SK-N-SH (cell line): ENCODE measurements at regions not wholly inside any gene's neighbourhood (a gene's known extent, or its start where the extent isn't known, plus 50 kb on each side); places are given as distances from the start of the nearest gene placed in this dataset.

Experiments used
- CTCF ChIA-PET: fragments of 300-600, 350-600 bp; formaldehyde crosslinking; extraction: SDS; loops from one replicate; lab custom pipeline; 2021; lab: Yijun Ruan, JAX
- POLR2A ChIA-PET: fragments of 350-600 bp; sonication (Branson Sonifier 250); formaldehyde crosslinking; extraction: SDS; loops from one replicate; lab custom pipeline; 2020; ENCODE audit warnings: antibody characterized with exemption, inconsistent platforms; lab: Yijun Ruan, JAX
- DNase-seq: peaks from one replicate; pipeline ENCODE4 v3.0.0; 2012
- H2AFZ ChIP-seq: fragments of 200-600 bp; sonication (generic); 2 replicates; pipeline ENCODE4 v1.8.1; 2016; ENCODE audit warnings: antibody characterized with exemption, mild to moderate bottlenecking, low read depth
- H3F3A ChIP-seq: fragments of 200-600 bp; sonication (generic); replicated peaks from 2 replicates; pipeline ENCODE3; 2016; ENCODE audit warnings: antibody characterized with exemption, mild to moderate bottlenecking; ENCODE audit not compliant: insufficient read depth
- H3K27ac ChIP-seq, 2 experiments: fragments of 200-500 bp in 1 of 2; fragments of 200-600 bp in 1 of 2; sonication (Bioruptor generic) in 1 of 2; sonication (generic), shearing (Covaris generic) in 1 of 2; 2 replicates each; pipeline versions ENCODE4 v1.5.1 to v1.6.1; 2014 to 2016; ENCODE audit warnings: low read depth in 2 of 2, inconsistent platforms in 1 of 2, low read length in 1 of 2, mild to moderate bottlenecking in 1 of 2, mixed read lengths in 1 of 2
- H3K27me3 ChIP-seq: fragments of 200-600 bp; sonication (generic), shearing (Covaris generic); 2 replicates; pipeline ENCODE4 v1.6.1; 2016; ENCODE audit warnings: mixed run types; ENCODE audit not compliant: insufficient read depth
- H3K36me3 ChIP-seq, 2 experiments: fragments of 200-500 bp in 1 of 2; fragments of 200-600 bp in 1 of 2; sonication (Bioruptor generic) in 1 of 2; sonication (generic) in 1 of 2; replicated peaks in 1 of 2; 2 replicates each; pipeline versions ENCODE3 to v1.5.1; 2014 to 2016; ENCODE audit warnings: low read length in 1 of 2, mild to moderate bottlenecking in 1 of 2; ENCODE audit not compliant: insufficient read depth in 2 of 2, control insufficient read depth in 1 of 2
- H3K4me1 ChIP-seq, 2 experiments: fragments of 200-500 bp in 1 of 2; fragments of 200-600 bp in 1 of 2; sonication (Bioruptor generic) in 1 of 2; sonication (generic), shearing (Covaris generic) in 1 of 2; 2 replicates each; pipeline versions ENCODE4 v1.5.1 to v1.6.1; 2014 to 2016; ENCODE audit warnings: low read depth in 1 of 2, low read length in 1 of 2, mixed run types in 1 of 2; ENCODE audit not compliant: insufficient read depth in 2 of 2, control insufficient read depth in 1 of 2
- H3K4me2 ChIP-seq: fragments of 200-600 bp; sonication (generic), shearing (Covaris generic); 2 replicates; pipeline ENCODE4 v1.6.1; 2017; ENCODE audit warnings: mixed run types
- H3K4me3 ChIP-seq, 2 experiments: fragments of 200-500 bp in 1 of 2; fragments of 200-600 bp in 1 of 2; sonication (Bioruptor generic) in 1 of 2; sonication (generic), shearing (Covaris generic) in 1 of 2; 2 replicates each; pipeline versions ENCODE4 v1.5.1 to v1.8.1; 2014 to 2016; ENCODE audit warnings: low read depth in 2 of 2, inconsistent platforms in 1 of 2, low read length in 1 of 2, mild to moderate bottlenecking in 1 of 2, mixed read lengths in 1 of 2, moderate library complexity in 1 of 2
- H3K79me2 ChIP-seq: fragments of 200-600 bp; sonication (generic); 2 replicates; pipeline ENCODE4 v1.8.1; 2017; ENCODE audit warnings: mild to moderate bottlenecking; ENCODE audit not compliant: insufficient read depth
- H3K9ac ChIP-seq: fragments of 200-600 bp; sonication (generic); 2 replicates; pipeline ENCODE4 v1.6.1; 2017; ENCODE audit warnings: mixed run types
- H3K9me2 ChIP-seq: fragments of 200-600 bp; sonication (generic); 2 replicates; pipeline ENCODE4 v1.6.1; 2017; ENCODE audit warnings: mixed run types
- H3K9me3 ChIP-seq: fragments of 200-600 bp; sonication (generic); 2 replicates; pipeline ENCODE4 v1.6.1; 2017; ENCODE audit warnings: mixed run types, mild to moderate bottlenecking, moderate library complexity
- H4K20me1 ChIP-seq: fragments of 200-600 bp; sonication (generic); 2 replicates; pipeline ENCODE4 v1.6.1; 2017; ENCODE audit warnings: mild to moderate bottlenecking, mixed run types; ENCODE audit not compliant: insufficient read depth
- CHD2 ChIP-seq: fragments of 150-350 bp; IDR thresholded peaks from 2 replicates; pipeline ENCODE4 v1.6.1; 2018; ENCODE audit warnings: low read length; ENCODE audit not compliant: partially characterized antibody
- EP300 ChIP-seq, 2 experiments: IDR thresholded peaks; 2 replicates each; pipeline versions ENCODE4 v1.4.0 to v1.6.1; 2012; ENCODE audit warnings: borderline replicate concordance in 1 of 2, low read depth in 1 of 2, low read length in 1 of 2
- EZH2phosphoT487 ChIP-seq: fragments of 200-600 bp; sonication (generic); IDR thresholded peaks from 2 replicates; pipeline ENCODE4 v1.6.1; 2017; ENCODE audit warnings: low read depth, mixed run types, mild to moderate bottlenecking, antibody characterized with exemption, moderate library complexity, borderline replicate concordance
- FOSL2 ChIP-seq: IDR thresholded peaks from 2 replicates; pipeline ENCODE4 v1.4.0; 2012; ENCODE audit warnings: low read depth, mild to moderate bottlenecking, moderate library complexity, borderline replicate concordance
- GABPA ChIP-seq: IDR thresholded peaks from 2 replicates; pipeline ENCODE4 v1.4.0; 2012; ENCODE audit warnings: low read depth, mild to moderate bottlenecking
- GATA2 ChIP-seq: sonication (generic); formaldehyde crosslinking; IDR thresholded peaks from 2 replicates; pipeline ENCODE4 v1.5.0; 2020; ENCODE audit warnings: mild to moderate bottlenecking, missing genetic modification reagents
- JUND ChIP-seq: IDR thresholded peaks from 2 replicates; pipeline ENCODE4 v1.4.0; 2012
- MAX ChIP-seq: IDR thresholded peaks from 2 replicates; pipeline ENCODE4 v1.4.0; 2012; ENCODE audit warnings: low read depth
- MEF2A ChIP-seq: IDR thresholded peaks from 2 replicates; pipeline ENCODE4 v1.4.0; 2012; ENCODE audit warnings: low read depth, borderline replicate concordance
- MXI1 ChIP-seq: IDR thresholded peaks from 2 replicates; pipeline ENCODE4 v1.6.1; 2012; ENCODE audit warnings: mild to moderate bottlenecking, low read depth, low read length, improper control_type of control experiment
- NFIC ChIP-seq: IDR thresholded peaks from 2 replicates; pipeline ENCODE4 v1.4.0; 2012; ENCODE audit warnings: borderline replicate concordance
- RAD21 ChIP-seq: IDR thresholded peaks from 2 replicates; pipeline ENCODE4 v1.6.1; 2012; ENCODE audit warnings: mild to moderate bottlenecking, low read length
- RCOR1 ChIP-seq: fragments of 150-350 bp; IDR thresholded peaks from 2 replicates; pipeline ENCODE4 v1.6.1; 2017; ENCODE audit warnings: antibody characterized with exemption, low read length
- RFX5 ChIP-seq: IDR thresholded peaks from 2 replicates; pipeline ENCODE4 v1.6.1; 2012; ENCODE audit warnings: mild to moderate bottlenecking, improper control_type of control experiment, low read length
- RXRA ChIP-seq: IDR thresholded peaks from 2 replicates; pipeline ENCODE4 v1.4.0; 2012; ENCODE audit warnings: low read depth, mild to moderate bottlenecking, borderline replicate concordance
- SIN3A ChIP-seq: IDR thresholded peaks from 2 replicates; pipeline ENCODE4 v1.6.1; 2012; ENCODE audit warnings: low read depth, mild to moderate bottlenecking, low read length, moderate library complexity, borderline replicate concordance
- TAF1 ChIP-seq: IDR thresholded peaks from 2 replicates; pipeline ENCODE4 v1.6.1; 2012; ENCODE audit warnings: low read depth, mild to moderate bottlenecking, low read length, moderate library complexity, borderline replicate concordance
- YY1 ChIP-seq: IDR thresholded peaks from 2 replicates; pipeline ENCODE4 v1.4.0; 2012; ENCODE audit warnings: low read depth, mild to moderate bottlenecking
- ZBTB33 ChIP-seq: IDR thresholded peaks from 2 replicates; pipeline ENCODE4 v1.4.0; 2012; ENCODE audit warnings: low read depth, borderline replicate concordance
- WGBS: methylation state at CpG from one replicate; pipeline ENCODE4 v1.1.6; 2017; ENCODE audit warnings: low lambda C conversion rate; 5-methylcytosine and 5-hydroxymethylcytosine counted together
- TF ChIP-seq, protein P1 (sequence below): IDR thresholded peaks from 2 replicates; pipeline ENCODE4 v1.6.1; 2012; ENCODE audit warnings: mild to moderate bottlenecking, low read depth, low read length, moderate library complexity
- TF ChIP-seq, protein P2 (sequence below): fragments of 150-350 bp; IDR thresholded peaks from 2 replicates; pipeline ENCODE4 v1.6.1; 2017; ENCODE audit warnings: antibody characterized with exemption, low read length, low read depth, borderline replicate concordance
- TF ChIP-seq, protein P3 (sequence below): fragments of 200-600 bp; sonication (generic); IDR thresholded peaks from 2 replicates; pipeline ENCODE4 v1.6.1; 2017; ENCODE audit warnings: antibody characterized with exemption, mild to moderate bottlenecking, moderate library complexity
- TF ChIP-seq, protein P4 (sequence below): fragments of 150-350 bp; IDR thresholded peaks from 2 replicates; pipeline ENCODE4 v1.6.1; 2016; ENCODE audit warnings: mild to moderate bottlenecking, low read depth, low read length
- TF ChIP-seq, protein P5 (sequence below): IDR thresholded peaks from 2 replicates; pipeline ENCODE4 v1.4.0; 2012; ENCODE audit warnings: low read depth, borderline replicate concordance

GRCh38 chr21:27580276-27580675 lies 613.4 kb upstream of the ADAMTS5 start:
- peaks cover 9% of the 10 kb centered on the region for H3F3A ChIP-seq
- no peaks in the 10 kb centered on the region for H4K20me1 ChIP-seq
- no peak for DNase-seq
- H2AFZ ChIP-seq, result no peak overlapping the region
- no peaks in the 10 kb centered on the region for H3K9me3 ChIP-seq
- H3K9ac ChIP-seq, result no peak overlapping the region
- no peaks in the 10 kb centered on the region; a peak in 1 of 4 replicates for H3K4me1 ChIP-seq
- no peaks in the 10 kb centered on the region for H3K36me3 ChIP-seq
- CTCF ChIA-PET, result no interaction called here
- H3K4me2 ChIP-seq, result no peak overlapping the region
- no peaks in the 10 kb centered on the region for H3K79me2 ChIP-seq
- 38% methylated on average over 1 of the region's 1 CpG for WGBS
- no peak overlapping the region for H3K4me3 ChIP-seq
- no peaks in the 10 kb centered on the region for H3K9me2 ChIP-seq
- H3K27ac ChIP-seq, result peak overlapping the region in 1 of 2 experiments; percentile 65; a peak in 2 of 4 replicates
- POLR2A ChIA-PET, result no interaction called here
- H3K27me3 ChIP-seq, result no peaks in the 10 kb centered on the region
- no peak for TF ChIP-seq RCOR1
- TF ChIP-seq RAD21, result no peak
- peak; percentile 23; the same call in 1 of the 2 replicates for TF ChIP-seq NFIC
- no peak for TF ChIP-seq MXI1
- no peak for TF ChIP-seq ZBTB33
- peak; percentile 38 for TF ChIP-seq JUND
- peak in 1 of 2 experiments; percentile 60; a peak in 2 of 4 replicates for TF ChIP-seq EP300 (IDR thresholded peaks at IDR 0.05; ENCODE audit: borderline replicate concordance in 1 of 2, low read depth in 1 of 2, low read length in 1 of 2)
- TF ChIP-seq, protein P1, sequence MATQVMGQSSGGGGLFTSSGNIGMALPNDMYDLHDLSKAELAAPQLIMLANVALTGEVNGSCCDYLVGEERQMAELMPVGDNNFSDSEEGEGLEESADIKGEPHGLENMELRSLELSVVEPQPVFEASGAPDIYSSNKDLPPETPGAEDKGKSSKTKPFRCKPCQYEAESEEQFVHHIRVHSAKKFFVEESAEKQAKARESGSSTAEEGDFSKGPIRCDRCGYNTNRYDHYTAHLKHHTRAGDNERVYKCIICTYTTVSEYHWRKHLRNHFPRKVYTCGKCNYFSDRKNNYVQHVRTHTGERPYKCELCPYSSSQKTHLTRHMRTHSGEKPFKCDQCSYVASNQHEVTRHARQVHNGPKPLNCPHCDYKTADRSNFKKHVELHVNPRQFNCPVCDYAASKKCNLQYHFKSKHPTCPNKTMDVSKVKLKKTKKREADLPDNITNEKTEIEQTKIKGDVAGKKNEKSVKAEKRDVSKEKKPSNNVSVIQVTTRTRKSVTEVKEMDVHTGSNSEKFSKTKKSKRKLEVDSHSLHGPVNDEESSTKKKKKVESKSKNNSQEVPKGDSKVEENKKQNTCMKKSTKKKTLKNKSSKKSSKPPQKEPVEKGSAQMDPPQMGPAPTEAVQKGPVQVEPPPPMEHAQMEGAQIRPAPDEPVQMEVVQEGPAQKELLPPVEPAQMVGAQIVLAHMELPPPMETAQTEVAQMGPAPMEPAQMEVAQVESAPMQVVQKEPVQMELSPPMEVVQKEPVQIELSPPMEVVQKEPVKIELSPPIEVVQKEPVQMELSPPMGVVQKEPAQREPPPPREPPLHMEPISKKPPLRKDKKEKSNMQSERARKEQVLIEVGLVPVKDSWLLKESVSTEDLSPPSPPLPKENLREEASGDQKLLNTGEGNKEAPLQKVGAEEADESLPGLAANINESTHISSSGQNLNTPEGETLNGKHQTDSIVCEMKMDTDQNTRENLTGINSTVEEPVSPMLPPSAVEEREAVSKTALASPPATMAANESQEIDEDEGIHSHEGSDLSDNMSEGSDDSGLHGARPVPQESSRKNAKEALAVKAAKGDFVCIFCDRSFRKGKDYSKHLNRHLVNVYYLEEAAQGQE, result no peak
- TF ChIP-seq MEF2A, result no peak
- TF ChIP-seq MAX, result no peak
- TF ChIP-seq YY1, result no peak
- TF ChIP-seq SIN3A, result no peak
- TF ChIP-seq, protein P2, sequence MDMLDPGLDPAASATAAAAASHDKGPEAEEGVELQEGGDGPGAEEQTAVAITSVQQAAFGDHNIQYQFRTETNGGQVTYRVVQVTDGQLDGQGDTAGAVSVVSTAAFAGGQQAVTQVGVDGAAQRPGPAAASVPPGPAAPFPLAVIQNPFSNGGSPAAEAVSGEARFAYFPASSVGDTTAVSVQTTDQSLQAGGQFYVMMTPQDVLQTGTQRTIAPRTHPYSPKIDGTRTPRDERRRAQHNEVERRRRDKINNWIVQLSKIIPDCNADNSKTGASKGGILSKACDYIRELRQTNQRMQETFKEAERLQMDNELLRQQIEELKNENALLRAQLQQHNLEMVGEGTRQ, result no peak
- TF ChIP-seq FOSL2, result peak; percentile 53; the same call in 1 of the 2 replicates
- no peak for TF ChIP-seq GABPA
- no peak for TF ChIP-seq GATA2
- no peak for TF ChIP-seq RXRA
- TF ChIP-seq, protein P3, sequence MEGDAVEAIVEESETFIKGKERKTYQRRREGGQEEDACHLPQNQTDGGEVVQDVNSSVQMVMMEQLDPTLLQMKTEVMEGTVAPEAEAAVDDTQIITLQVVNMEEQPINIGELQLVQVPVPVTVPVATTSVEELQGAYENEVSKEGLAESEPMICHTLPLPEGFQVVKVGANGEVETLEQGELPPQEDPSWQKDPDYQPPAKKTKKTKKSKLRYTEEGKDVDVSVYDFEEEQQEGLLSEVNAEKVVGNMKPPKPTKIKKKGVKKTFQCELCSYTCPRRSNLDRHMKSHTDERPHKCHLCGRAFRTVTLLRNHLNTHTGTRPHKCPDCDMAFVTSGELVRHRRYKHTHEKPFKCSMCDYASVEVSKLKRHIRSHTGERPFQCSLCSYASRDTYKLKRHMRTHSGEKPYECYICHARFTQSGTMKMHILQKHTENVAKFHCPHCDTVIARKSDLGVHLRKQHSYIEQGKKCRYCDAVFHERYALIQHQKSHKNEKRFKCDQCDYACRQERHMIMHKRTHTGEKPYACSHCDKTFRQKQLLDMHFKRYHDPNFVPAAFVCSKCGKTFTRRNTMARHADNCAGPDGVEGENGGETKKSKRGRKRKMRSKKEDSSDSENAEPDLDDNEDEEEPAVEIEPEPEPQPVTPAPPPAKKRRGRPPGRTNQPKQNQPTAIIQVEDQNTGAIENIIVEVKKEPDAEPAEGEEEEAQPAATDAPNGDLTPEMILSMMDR, result no peak
- TF ChIP-seq, protein P4, sequence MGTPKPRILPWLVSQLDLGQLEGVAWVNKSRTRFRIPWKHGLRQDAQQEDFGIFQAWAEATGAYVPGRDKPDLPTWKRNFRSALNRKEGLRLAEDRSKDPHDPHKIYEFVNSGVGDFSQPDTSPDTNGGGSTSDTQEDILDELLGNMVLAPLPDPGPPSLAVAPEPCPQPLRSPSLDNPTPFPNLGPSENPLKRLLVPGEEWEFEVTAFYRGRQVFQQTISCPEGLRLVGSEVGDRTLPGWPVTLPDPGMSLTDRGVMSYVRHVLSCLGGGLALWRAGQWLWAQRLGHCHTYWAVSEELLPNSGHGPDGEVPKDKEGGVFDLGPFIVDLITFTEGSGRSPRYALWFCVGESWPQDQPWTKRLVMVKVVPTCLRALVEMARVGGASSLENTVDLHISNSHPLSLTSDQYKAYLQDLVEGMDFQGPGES, result no peak
- no peak for TF ChIP-seq CHD2
- no peak for TF ChIP-seq EZH2phosphoT487
- no peak for TF ChIP-seq TAF1
- TF ChIP-seq, protein P5, sequence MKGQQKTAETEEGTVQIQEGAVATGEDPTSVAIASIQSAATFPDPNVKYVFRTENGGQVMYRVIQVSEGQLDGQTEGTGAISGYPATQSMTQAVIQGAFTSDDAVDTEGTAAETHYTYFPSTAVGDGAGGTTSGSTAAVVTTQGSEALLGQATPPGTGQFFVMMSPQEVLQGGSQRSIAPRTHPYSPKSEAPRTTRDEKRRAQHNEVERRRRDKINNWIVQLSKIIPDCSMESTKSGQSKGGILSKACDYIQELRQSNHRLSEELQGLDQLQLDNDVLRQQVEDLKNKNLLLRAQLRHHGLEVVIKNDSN, result no peak
- no peak for TF ChIP-seq RFX5
